ENCODE measurements at regions not wholly inside any gene's neighbourhood (a gene's known extent, or its start where the extent isn't known, plus 50 kb on each side); places are given as distances from the start of the nearest gene placed in this dataset.

DNA sequence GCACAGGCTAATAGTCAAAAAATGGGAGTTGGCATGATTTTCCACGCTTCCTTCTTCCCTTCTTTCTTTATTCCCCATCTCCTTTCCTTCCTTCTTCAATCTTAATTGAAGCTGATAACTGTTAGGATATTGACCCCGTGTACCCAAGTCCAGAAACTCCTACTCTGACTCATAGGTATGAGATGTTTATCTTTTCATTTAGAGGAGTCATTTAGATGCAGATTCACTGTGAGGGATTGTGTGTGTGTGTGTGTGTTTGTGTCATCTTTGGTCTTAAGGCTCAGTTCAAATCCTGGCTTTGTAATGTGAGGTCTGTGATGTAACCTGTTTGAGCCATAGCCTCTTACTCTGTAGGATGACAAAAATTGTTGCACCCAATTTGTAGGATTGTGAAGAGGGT, 332.0 kb upstream of the MAF start:
- H3K27me3 Mint-ChIP-seq: no peaks in the 10 kb centered on the region
- no peaks in the 10 kb centered on the region for H3K9me3 Mint-ChIP-seq (ENCODE audit: low read depth)
- H3K36me3 Mint-ChIP-seq: no peaks in the 10 kb centered on the region
- no peak overlapping the region for H3K27ac Mint-ChIP-seq
- no peak overlapping the region for H3K4me3 Mint-ChIP-seq
- no peaks in the 10 kb centered on the region for H3K4me1 Mint-ChIP-seq (ENCODE audit: low read depth)

DNA sequence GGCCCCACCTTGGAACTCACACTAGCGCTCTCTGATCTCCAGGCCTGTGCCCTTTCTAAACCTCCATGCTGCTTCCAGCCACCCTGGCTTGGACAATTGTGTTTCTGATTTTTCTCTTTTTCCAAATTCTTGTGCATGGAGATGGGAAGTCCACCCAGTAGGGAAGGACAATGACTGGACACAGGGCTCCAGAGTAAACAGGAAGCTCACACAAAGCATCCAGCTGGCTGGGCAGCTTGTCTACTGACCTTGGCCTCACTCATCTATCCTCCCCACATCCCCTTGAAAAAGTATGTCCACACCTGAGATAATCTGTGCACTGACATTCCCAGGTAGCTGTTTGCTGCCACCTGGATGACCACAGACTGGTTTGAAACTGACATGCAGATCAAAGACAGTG, 331.2 kb upstream of the MAF start:
- Mint-ChIP-seq H3K9me3 (ENCODE audit: low read depth) (no peaks in the 10 kb centered on the region), H3K4me3 (no peak overlapping the region), H3K36me3 (no peaks in the 10 kb centered on the region), H3K4me1 (ENCODE audit: low read depth) (no peaks in the 10 kb centered on the region), H3K27ac (no peak overlapping the region), H3K27me3 (no peaks in the 10 kb centered on the region)

- Mint-ChIP-seq H3K36me3 (no peaks in the 10 kb centered on the region), H3K9me3 (ENCODE audit: low read depth) (no peaks in the 10 kb centered on the region), H3K4me1 (ENCODE audit: low read depth) (no peaks in the 10 kb centered on the region), H3K4me3 (no peak overlapping the region), H3K27me3 (no peaks in the 10 kb centered on the region), H3K27ac (no peak overlapping the region)
These were observed 328.9 kb upstream of the MAF start for GRCh38 chr16:79929260-79929965.

DNA sequence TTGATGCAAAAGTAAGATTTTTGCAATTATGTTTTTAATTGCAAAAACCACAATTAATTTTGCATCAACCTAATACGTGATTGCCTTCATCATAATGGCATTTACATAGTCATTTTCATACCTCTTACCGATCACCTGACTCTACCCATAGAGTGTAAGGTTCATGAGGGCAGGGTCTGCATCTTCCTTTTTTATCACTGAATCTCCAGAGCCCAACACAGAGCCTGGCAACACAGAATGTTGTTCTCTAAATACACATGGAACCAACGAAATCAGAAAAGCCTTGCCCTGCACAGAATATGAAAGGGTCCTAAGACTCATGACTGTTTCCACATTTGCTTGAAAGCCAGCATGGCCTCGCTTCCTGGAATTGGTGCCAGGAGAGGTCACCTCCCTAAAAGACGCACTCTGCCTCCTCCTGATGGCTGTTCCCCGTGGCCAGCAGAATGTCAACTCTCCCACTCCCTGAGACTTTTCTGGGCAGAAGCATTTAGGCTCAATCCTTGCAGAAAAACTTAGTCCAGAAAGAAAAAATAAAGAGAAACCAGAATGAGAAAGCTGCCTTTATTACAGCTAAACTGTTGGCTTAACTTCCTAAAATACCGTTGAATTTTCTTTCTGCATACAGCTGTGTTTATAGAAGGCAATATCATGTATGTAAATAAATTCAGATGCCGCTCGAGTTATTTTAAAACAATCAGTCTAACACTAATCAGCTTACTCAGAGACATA, 327.8 kb upstream of the MAF start:
- H3K27ac Mint-ChIP-seq: no peak overlapping the region
- no peaks in the 10 kb centered on the region for H3K27me3 Mint-ChIP-seq

DNA sequence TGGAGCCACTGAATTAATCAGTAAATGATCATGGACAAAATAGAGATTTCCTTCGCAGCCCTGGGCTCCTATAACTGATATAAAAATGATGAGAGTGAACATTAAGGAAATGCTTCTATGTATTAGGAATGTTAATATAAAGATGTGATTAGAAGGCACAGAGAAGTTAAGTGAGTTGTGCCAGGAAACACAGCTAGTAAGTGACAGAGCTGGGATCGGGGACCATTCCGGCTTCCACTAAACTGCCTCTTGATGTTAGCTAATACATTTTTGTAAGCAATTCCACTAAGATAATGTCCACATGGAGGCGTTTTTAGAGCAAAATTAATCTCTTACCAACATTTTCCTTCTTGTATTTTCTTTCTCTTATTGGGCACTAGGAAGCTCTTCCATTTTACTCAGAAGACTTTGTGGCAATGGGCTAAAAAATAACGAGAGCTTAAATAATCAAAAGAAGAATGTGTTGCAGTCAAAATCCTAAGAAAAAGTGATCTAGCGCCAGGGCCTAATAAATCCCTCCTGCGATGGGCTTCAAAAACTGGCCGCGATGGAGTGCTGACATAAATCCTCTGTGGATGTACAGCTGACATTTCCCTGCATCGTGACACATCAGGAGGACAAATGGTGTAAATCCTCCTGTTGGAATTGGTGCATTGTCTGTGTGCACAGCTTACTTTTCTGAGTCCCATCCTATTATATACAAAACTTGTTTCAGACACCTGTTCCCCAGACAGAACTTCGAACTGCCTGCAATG, 326.1 kb upstream of the MAF start:
- Mint-ChIP-seq H3K27me3 (peaks cover 3% of the 10 kb centered on the region), H3K9me3 (ENCODE audit: low read depth) (no peaks in the 10 kb centered on the region), H3K4me1 (ENCODE audit: low read depth) (no peaks in the 10 kb centered on the region), H3K4me3 (no peak overlapping the region), H3K36me3 (no peaks in the 10 kb centered on the region), H3K27ac (no peak overlapping the region)

More for the DNA sequence above, 327.8 kb upstream of the MAF start:
- H3K4me3 Mint-ChIP-seq: no peak overlapping the region
- no peaks in the 10 kb centered on the region for H3K9me3 Mint-ChIP-seq (ENCODE audit: low read depth)
- H3K36me3 Mint-ChIP-seq: no peaks in the 10 kb centered on the region
- no peaks in the 10 kb centered on the region for H3K4me1 Mint-ChIP-seq (ENCODE audit: low read depth)

- Mint-ChIP-seq H3K27me3 (peaks cover 5% of the 10 kb centered on the region), H3K36me3 (no peaks in the 10 kb centered on the region), H3K9me3 (ENCODE audit: low read depth) (no peaks in the 10 kb centered on the region), H3K27ac (no peak overlapping the region), H3K4me1 (ENCODE audit: low read depth) (no peaks in the 10 kb centered on the region), H3K4me3 (no peak overlapping the region)
These were observed 322.9 kb upstream of the MAF start for GRCh38 chr16:79923431-79923830.

DNA sequence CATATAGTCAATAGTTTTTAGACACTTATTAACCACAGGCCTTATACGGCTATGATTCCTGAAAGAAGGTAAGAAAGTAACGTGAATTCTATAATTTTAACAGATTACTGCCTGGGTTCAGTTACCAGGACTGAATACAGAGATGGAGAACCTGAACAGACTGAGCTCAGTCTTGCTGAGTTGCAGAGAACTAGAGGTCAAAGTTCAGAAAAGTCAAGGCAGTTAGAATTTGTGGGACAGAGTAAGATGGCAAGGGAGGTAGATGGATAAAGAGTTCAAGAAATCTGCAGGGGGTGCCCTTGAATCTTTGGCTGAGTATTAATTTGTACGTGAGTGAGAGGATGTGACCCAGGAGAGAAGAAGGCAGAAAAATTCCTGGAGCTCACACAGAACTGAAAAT, 320.1 kb upstream of the MAF start:
- H3K9me3 Mint-ChIP-seq (ENCODE audit: low read depth): no peaks in the 10 kb centered on the region
- no peak overlapping the region for H3K4me3 Mint-ChIP-seq
- no peaks in the 10 kb centered on the region for H3K4me1 Mint-ChIP-seq (ENCODE audit: low read depth)
- H3K27ac Mint-ChIP-seq: no peak overlapping the region
- peaks cover 5% of the 10 kb centered on the region for H3K27me3 Mint-ChIP-seq
- no peaks in the 10 kb centered on the region for H3K36me3 Mint-ChIP-seq

- Mint-ChIP-seq H3K4me3 (no peak overlapping the region), H3K36me3 (no peaks in the 10 kb centered on the region), H3K27ac (no peak overlapping the region), H3K4me1 (ENCODE audit: low read depth) (no peaks in the 10 kb centered on the region), H3K9me3 (ENCODE audit: low read depth) (no peaks in the 10 kb centered on the region), H3K27me3 (peaks cover 5% of the 10 kb centered on the region)
These were observed 318.4 kb upstream of the MAF start for GRCh38 chr16:79918916-79919315.

DNA sequence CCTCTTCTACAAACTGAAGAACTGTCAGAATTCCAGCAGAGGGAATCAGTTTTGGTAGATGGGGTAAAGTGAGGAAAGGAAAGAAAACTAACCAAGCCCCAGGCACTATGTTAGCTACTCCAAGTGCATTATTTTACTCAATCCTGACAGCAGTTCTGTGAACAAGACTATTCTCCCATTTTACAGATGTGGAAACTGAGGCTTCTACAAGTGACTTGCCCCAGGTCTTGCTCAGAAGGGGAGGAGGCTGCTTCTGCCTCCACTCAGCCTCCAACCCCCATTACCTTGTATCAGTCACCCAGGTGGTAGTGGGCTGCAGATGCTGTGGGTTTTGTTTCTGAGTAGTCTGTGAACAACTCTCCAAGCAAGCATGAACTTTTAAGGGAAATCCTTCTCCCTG, 315.2 kb upstream of the MAF start:
- Mint-ChIP-seq H3K27me3 (peaks cover 2% of the 10 kb centered on the region), H3K4me3 (no peak overlapping the region), H3K27ac (no peak overlapping the region), H3K9me3 (ENCODE audit: low read depth) (no peaks in the 10 kb centered on the region), H3K4me1 (ENCODE audit: low read depth) (no peaks in the 10 kb centered on the region), H3K36me3 (no peaks in the 10 kb centered on the region)

- no peaks in the 10 kb centered on the region for H3K36me3 Mint-ChIP-seq
These were observed 314.6 kb upstream of the MAF start for GRCh38 chr16:79914961-79915720.

DNA sequence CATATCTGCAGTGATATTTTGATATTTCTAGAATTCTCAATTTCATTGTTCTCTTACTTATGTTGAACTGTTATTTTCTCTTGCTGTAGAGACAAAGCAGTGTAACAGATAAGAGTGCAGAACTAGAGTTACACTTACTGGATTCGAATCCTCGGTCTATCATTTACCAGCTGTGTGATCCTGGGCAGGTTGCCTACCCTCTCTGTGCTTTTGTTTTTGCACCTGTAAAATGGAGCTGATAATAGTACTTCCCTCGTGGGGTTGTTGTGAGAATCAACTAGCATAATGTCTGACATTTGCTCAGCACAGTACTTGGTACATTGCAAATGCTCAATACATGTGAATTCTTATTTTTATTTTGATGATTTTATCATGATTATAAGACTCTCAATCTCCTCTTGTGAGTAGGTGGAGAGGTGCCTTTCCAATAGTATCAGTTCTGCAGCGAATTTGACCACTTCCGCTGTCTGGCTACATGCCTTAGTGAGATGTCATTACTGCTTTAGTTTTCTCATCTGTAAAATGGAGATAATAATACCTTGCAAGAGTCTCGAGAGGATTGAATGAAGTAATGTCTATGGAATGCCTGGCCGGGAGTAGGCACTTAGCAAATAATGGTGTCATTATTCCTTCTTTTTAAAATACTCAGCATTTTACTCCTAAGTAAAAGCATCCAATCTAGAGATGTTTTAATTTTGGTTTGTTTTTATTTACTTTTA, 312.2 kb upstream of the MAF start:
- no peaks in the 10 kb centered on the region for H3K27me3 Mint-ChIP-seq
- no peak overlapping the region for H3K4me3 Mint-ChIP-seq

More at GRCh38 chr16:79914961-79915720, 314.6 kb upstream of the MAF start:
- peaks cover 2% of the 10 kb centered on the region for H3K27me3 Mint-ChIP-seq
- no peaks in the 10 kb centered on the region for H3K4me1 Mint-ChIP-seq (ENCODE audit: low read depth)
- H3K9me3 Mint-ChIP-seq (ENCODE audit: low read depth): no peaks in the 10 kb centered on the region
- no peak overlapping the region for H3K27ac Mint-ChIP-seq
- H3K4me3 Mint-ChIP-seq: no peak overlapping the region

GRCh38 chr16:79911660-79912059, 311.1 kb upstream of the MAF start:
- H3K36me3 Mint-ChIP-seq: no peaks in the 10 kb centered on the region
- H3K4me1 Mint-ChIP-seq (ENCODE audit: low read depth): no peaks in the 10 kb centered on the region
- no peaks in the 10 kb centered on the region for H3K27me3 Mint-ChIP-seq
- H3K27ac Mint-ChIP-seq: no peak overlapping the region
- no peak overlapping the region for H3K4me3 Mint-ChIP-seq
- no peaks in the 10 kb centered on the region for H3K9me3 Mint-ChIP-seq (ENCODE audit: low read depth)

More for the DNA sequence above, 312.2 kb upstream of the MAF start:
- Mint-ChIP-seq H3K4me1 (ENCODE audit: low read depth) (no peaks in the 10 kb centered on the region), H3K36me3 (no peaks in the 10 kb centered on the region), H3K9me3 (ENCODE audit: low read depth) (no peaks in the 10 kb centered on the region), H3K27ac (no peak overlapping the region)

GRCh38 chr16:79909571-79909970, 309.0 kb upstream of the MAF start:
- Mint-ChIP-seq H3K9me3 (ENCODE audit: low read depth) (no peaks in the 10 kb centered on the region), H3K27me3 (no peaks in the 10 kb centered on the region), H3K36me3 (no peaks in the 10 kb centered on the region), H3K27ac (no peak overlapping the region), H3K4me3 (no peak overlapping the region), H3K4me1 (ENCODE audit: low read depth) (no peaks in the 10 kb centered on the region)

- no peak overlapping the region for H3K4me3 Mint-ChIP-seq
- H3K4me1 Mint-ChIP-seq (ENCODE audit: low read depth): no peaks in the 10 kb centered on the region
- no peak overlapping the region for H3K27ac Mint-ChIP-seq
- no peaks in the 10 kb centered on the region for H3K36me3 Mint-ChIP-seq
- no peaks in the 10 kb centered on the region for H3K9me3 Mint-ChIP-seq (ENCODE audit: low read depth)
- H3K27me3 Mint-ChIP-seq: no peaks in the 10 kb centered on the region
These were observed 302.9 kb upstream of the MAF start for GRCh38 chr16:79903471-79903870.
